ENCODE measurements at regions not wholly inside any gene's neighbourhood (a gene's known extent, or its start where the extent isn't known, plus 50 kb on each side); places are given as distances from the start of the nearest gene placed in this dataset.
"Not testable (repeated sequence)": the region's sequence is repeated elsewhere in the genome, so short reads cannot be mapped to it uniquely, and the experiment has no call there.

DNA sequence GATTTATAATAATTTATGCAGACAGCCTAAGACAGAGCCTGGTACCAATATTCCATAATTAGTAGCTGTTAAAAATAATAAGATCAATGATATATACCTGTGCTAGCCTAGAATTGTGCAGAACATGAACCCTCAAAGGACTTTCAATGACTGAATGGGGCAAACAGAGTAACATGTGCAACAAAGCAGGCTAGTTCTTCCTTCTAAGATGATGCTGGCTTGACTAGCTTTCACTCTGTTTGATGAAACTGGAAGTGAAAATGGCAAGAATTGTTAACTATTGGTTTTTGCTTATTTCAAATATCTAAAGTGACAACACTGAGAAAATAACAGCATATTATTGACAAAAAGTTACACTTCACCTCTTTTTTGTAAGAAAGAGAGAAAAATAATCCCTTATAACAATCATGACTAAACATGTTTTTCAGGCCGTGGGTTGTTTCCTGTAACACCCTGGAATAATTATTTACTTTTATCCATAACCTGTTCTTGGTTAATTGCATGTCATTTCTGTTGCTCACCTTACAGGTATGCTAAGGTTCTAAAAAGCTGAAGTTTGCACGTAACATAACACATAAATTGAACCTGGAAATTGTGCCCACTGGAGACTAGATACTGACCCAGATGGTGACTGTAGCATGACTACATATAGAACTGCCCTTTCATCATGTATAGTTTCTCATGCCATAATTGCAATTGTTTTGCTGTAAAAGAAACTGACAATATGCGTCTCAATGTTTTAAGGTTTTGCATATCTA, 108.7 kb downstream of the C18orf54 start:
- DNase-seq: no peak
- H3K27ac ChIP-seq: no peak overlapping the region
- no peaks in the 10 kb centered on the region for H3K4me1 ChIP-seq (replicated peaks in 1 of 2)
- 69 to 80% (median 73%) methylated on average over 3 of the region's 3 CpGs for WGBS, 4 donors
- H3K36me3 ChIP-seq (replicated peaks in 1 of 2): no peaks in the 10 kb centered on the region
- H3K4me3 ChIP-seq: no peak overlapping the region
- intact Hi-C loops (cut with DNase I): no loop called here
- no peaks in the 10 kb centered on the region for H3K9me3 ChIP-seq (replicated peaks in 1 of 3)
- H3K27me3 ChIP-seq: peaks cover 4% of the 10 kb centered on the region
- TF ChIP-seq, protein P1, sequence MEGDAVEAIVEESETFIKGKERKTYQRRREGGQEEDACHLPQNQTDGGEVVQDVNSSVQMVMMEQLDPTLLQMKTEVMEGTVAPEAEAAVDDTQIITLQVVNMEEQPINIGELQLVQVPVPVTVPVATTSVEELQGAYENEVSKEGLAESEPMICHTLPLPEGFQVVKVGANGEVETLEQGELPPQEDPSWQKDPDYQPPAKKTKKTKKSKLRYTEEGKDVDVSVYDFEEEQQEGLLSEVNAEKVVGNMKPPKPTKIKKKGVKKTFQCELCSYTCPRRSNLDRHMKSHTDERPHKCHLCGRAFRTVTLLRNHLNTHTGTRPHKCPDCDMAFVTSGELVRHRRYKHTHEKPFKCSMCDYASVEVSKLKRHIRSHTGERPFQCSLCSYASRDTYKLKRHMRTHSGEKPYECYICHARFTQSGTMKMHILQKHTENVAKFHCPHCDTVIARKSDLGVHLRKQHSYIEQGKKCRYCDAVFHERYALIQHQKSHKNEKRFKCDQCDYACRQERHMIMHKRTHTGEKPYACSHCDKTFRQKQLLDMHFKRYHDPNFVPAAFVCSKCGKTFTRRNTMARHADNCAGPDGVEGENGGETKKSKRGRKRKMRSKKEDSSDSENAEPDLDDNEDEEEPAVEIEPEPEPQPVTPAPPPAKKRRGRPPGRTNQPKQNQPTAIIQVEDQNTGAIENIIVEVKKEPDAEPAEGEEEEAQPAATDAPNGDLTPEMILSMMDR (IDR thresholded peaks at IDR 0.05): no peak
- no peak for TF ChIP-seq POLR2A (IDR thresholded peaks at IDR 0.05)

DNA sequence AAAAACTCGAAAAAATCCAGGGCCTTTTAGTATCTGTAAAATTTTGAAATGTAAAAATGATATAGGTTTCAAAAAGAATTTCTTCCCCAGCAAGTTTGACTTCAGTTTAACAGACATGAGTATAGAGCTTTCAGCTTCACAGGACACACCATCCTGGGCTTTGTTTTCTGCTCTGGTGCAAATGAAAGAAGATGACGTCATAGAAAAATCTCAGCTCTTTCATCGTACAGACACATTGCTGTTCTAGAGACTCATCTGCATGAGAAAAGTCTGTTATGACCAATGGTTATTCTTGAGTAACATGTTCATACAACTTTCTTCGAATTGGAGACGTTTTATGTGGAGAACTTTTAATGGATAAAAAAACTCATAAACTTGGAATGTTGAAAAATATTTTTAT, 111.7 kb upstream of the DYNAP start:
- H3K27ac ChIP-seq: no peak overlapping the region

DNA sequence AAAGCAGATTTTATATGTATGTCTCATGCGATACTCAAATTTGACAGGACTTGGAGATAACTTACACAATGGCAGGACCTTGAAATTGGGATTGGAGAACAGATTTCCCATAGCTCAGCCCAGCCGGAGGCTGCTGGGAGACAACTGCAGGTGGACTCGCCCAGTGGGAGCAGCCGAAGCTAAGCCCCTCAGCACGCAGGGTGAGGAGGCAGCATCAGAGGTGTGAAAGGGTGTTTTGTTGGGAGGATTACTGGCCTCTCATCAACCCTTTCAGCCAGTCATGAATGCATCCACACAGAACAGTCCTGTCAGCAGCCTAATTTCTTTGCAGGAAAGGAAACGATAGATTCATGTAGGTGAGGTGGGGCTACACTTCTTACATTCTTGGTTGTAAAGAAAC, 110.4 kb upstream of the DYNAP start:
- Histone ChIP-seq H3K36me3 (replicated peaks in 1 of 2) (no peaks in the 10 kb centered on the region), H3K9me3 (replicated peaks in 1 of 3) (no peaks in the 10 kb centered on the region), H3K4me1 (replicated peaks in 1 of 2) (no peaks in the 10 kb centered on the region), H3K27ac (no peak overlapping the region), H3K4me3 (no peak overlapping the region), H3K27me3 (no peaks in the 10 kb centered on the region)
- DNase-seq: no peak
- TF ChIP-seq, protein P1 (IDR thresholded peaks at IDR 0.05): no peak
- no peak for TF ChIP-seq POLR2A (IDR thresholded peaks at IDR 0.05)
- intact Hi-C loops (cut with DNase I): no loop called here
- 67 to 75% (median 68%) methylated on average over 5 to 6 of the region's 6 CpGs for WGBS, 4 donors

More for the DNA sequence above, 111.7 kb upstream of the DYNAP start:
- Histone ChIP-seq H3K4me1 (replicated peaks in 1 of 2) (no peaks in the 10 kb centered on the region), H3K36me3 (replicated peaks in 1 of 2) (no peaks in the 10 kb centered on the region), H3K4me3 (no peak overlapping the region), H3K27me3 (no peaks in the 10 kb centered on the region), H3K9me3 (replicated peaks in 1 of 3) (no peaks in the 10 kb centered on the region)
- intact Hi-C loops (cut with DNase I): no loop called here
- no peak for DNase-seq
- WGBS, 4 donors: 56 to 62% (median 58%) methylated on average over 5 of the region's 5 CpGs
- TF ChIP-seq, protein P1 (IDR thresholded peaks at IDR 0.05): no peak
- TF ChIP-seq POLR2A (IDR thresholded peaks at IDR 0.05): no peak

DNA sequence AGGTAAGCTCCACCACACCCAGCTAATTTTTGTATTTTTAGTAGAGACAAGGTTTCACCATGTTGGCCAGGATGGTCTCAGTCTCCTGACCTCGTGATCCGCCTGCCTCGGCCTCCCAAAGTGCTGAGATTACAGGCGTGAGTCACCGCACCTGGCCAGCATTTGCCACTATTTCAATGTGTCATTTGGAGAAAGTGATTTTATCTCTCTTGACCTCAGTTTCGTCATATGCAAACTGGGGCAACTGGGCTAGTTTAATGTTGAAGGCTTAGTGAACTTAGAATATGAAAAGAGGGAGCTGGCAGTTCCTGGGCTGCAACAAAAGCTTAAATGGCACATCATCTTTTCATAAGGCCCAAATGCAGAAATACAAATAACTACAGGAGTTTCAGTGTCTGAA, 88.6 kb upstream of the DYNAP start:
- H3K9me3 ChIP-seq (replicated peaks in 1 of 3); H3K27ac ChIP-seq; H3K4me3 ChIP-seq; H3K36me3 ChIP-seq (replicated peaks in 1 of 2); intact Hi-C loops (cut with DNase I); DNase-seq; H3K4me1 ChIP-seq (replicated peaks in 1 of 2); H3K27me3 ChIP-seq: not testable (repeated sequence)
- WGBS, 4 donors: 81 to 91% (median 85%) methylated on average over 6 of the region's 6 CpGs
